CD8-positive, alpha-beta memory T cell (primary cell): ENCODE measurements at regions not wholly inside any gene's neighbourhood (a gene's known extent, or its start where the extent isn't known, plus 50 kb on each side); places are given as distances from the start of the nearest gene placed in this dataset.

Source experiments
- CTCF ChIA-PET: fragments of 350-600 bp; sonication (Branson Sonifier 250); formaldehyde crosslinking; loops from one replicate; lab custom pipeline; 2021; ENCODE audit warnings: antibody characterized with exemption; lab: Charles Lee
- POLR2A ChIA-PET: fragments of 350-600 bp; sonication (Branson Sonifier 250); formaldehyde crosslinking; loops from one replicate; lab custom pipeline; 2021; ENCODE audit warnings: antibody characterized with exemption; lab: Charles Lee
- DNase-seq, 5 donors: peaks; one replicate each; pipeline versions ENCODE4 v3.0.0 to v3.0.0-alpha.2; 2020 to 2022; ENCODE audit warnings: mixed read lengths in 1 of 5
- H3K27ac ChIP-seq: one replicate; pipeline ENCODE4 v1.7.0; 2013; ENCODE audit warnings: low read depth, mild to moderate bottlenecking, low read length, moderate library complexity
- H3K27me3 ChIP-seq: 2 replicates; pipeline ENCODE4 v1.7.0; 2013; ENCODE audit warnings: low read length, mild to moderate bottlenecking; ENCODE audit not compliant: insufficient read depth, poor library complexity, severe bottlenecking
- H3K36me3 ChIP-seq: 2 replicates; pipeline ENCODE4 v1.7.0; 2013; ENCODE audit warnings: mild to moderate bottlenecking, low read length, moderate library complexity; ENCODE audit not compliant: insufficient read depth
- H3K4me1 ChIP-seq: 2 replicates; pipeline ENCODE4 v1.7.0; 2013; ENCODE audit warnings: mild to moderate bottlenecking, low read length, moderate library complexity; ENCODE audit not compliant: insufficient read depth
- H3K4me3 ChIP-seq: 2 replicates; pipeline ENCODE4 v1.7.0; 2013; ENCODE audit warnings: mild to moderate bottlenecking, low read length
- H3K9me3 ChIP-seq: 2 replicates; pipeline ENCODE4 v1.7.0; 2013; ENCODE audit warnings: mild to moderate bottlenecking, low read length
- H3K27ac Mint-ChIP-seq, 8 donors: one replicate each; pipeline ENCODE4 v1.8.0; 2020 to 2021; ENCODE audit warnings: mixed read lengths in 8 of 8, mild to moderate bottlenecking in 6 of 8, inconsistent platforms in 3 of 8, moderate library complexity in 3 of 8
- H3K27me3 Mint-ChIP-seq, 2 donors: one replicate each; pipeline ENCODE4 v1.8.0; 2020 to 2021; ENCODE audit warnings: mixed read lengths in 2 of 2, mild to moderate bottlenecking in 1 of 2, moderate library complexity in 1 of 2
- H3K36me3 Mint-ChIP-seq, 3 donors: one replicate each; pipeline ENCODE4 v1.8.0; 2020 to 2021; ENCODE audit warnings: mixed read lengths in 3 of 3, inconsistent platforms in 1 of 3, mild to moderate bottlenecking in 1 of 3
- H3K4me1 Mint-ChIP-seq, 3 donors: one replicate each; pipeline ENCODE4 v1.8.0; 2020 to 2021; ENCODE audit warnings: mixed read lengths in 3 of 3, inconsistent platforms in 1 of 3, mild to moderate bottlenecking in 1 of 3
- H3K4me3 Mint-ChIP-seq, 7 donors: one replicate each; pipeline ENCODE4 v1.8.0; 2020 to 2021; ENCODE audit warnings: mixed read lengths in 7 of 7, mild to moderate bottlenecking in 6 of 7, moderate library complexity in 4 of 7, inconsistent platforms in 2 of 7
- H3K9me3 Mint-ChIP-seq, 5 donors: one replicate each; pipeline ENCODE4 v1.8.0; 2020 to 2022; ENCODE audit warnings: mixed read lengths in 5 of 5, mild to moderate bottlenecking in 3 of 5, moderate library complexity in 2 of 5, inconsistent platforms in 1 of 5

DNA sequence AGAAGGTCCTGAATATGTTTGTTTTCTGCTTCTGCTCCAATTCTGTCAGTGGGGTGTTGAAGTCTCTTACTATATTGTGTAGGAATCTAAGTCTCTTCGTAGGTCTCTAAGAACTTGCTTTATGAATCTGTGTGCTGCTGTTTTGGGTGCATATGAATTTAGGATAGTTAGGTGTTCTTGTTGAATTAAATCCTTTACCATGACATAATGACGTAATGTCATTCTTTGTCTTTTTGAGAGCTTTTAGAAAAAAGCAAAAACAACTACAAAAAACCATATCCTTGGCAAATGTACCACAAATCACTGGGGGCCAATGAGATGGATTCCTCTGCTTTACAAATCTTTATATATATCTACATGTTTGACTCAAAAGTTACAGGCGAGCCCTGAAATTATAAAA, 576.1 kb downstream of the CDH18 start:
- ChIA-PET CTCF (no interaction called here), POLR2A (no interaction called here)
- Mint-ChIP-seq H3K4me1 (no peaks in the 10 kb centered on the region), H3K9me3 (peaks cover 7 to 41% (median 21%) of the 10 kb centered on the region in 5 donors), H3K27me3 (no peaks in the 10 kb centered on the region), H3K27ac (no peak overlapping the region), H3K4me3 (no peak overlapping the region), H3K36me3 (no peaks in the 10 kb centered on the region)
- no peak for DNase-seq
- Histone ChIP-seq H3K9me3 (no peaks in the 10 kb centered on the region), H3K36me3 (no peaks in the 10 kb centered on the region), H3K4me3 (no peak overlapping the region), H3K27ac (no peak overlapping the region), H3K27me3 (no peaks in the 10 kb centered on the region), H3K4me1 (no peaks in the 10 kb centered on the region)
